CD4-positive, alpha-beta T cell treated with Interleukin-6 at 100 ng/mL for 8 hours (primary cell): ENCODE measurements at regions not wholly inside any gene's neighbourhood (a gene's known extent, or its start where the extent isn't known, plus 50 kb on each side); places are given as distances from the start of the nearest gene placed in this dataset.
"Not testable (repeated sequence)": the region's sequence is repeated elsewhere in the genome, so short reads cannot be mapped to it uniquely, and the experiment has no call there.

Experiments used
- DNase-seq: peaks from one replicate; pipeline ENCODE4 v3.0.0-alpha.2; 2020; ENCODE audit warnings: mixed read lengths, low spot score

GRCh38 chr1:148357037-148357436 lies 126.1 kb downstream of the PPIAL4G start:
- DNase-seq: no peak

GRCh38 chr1:148355976-148356375 lies 127.1 kb downstream of the PPIAL4G start:
- no peak for DNase-seq

- DNase-seq: no peak
Observed at GRCh38 chr1:148354913-148355308, 128.2 kb downstream of the PPIAL4G start.

- no peak for DNase-seq
Observed at GRCh38 chr1:148354284-148354912, 128.7 kb downstream of the PPIAL4G start.

DNA sequence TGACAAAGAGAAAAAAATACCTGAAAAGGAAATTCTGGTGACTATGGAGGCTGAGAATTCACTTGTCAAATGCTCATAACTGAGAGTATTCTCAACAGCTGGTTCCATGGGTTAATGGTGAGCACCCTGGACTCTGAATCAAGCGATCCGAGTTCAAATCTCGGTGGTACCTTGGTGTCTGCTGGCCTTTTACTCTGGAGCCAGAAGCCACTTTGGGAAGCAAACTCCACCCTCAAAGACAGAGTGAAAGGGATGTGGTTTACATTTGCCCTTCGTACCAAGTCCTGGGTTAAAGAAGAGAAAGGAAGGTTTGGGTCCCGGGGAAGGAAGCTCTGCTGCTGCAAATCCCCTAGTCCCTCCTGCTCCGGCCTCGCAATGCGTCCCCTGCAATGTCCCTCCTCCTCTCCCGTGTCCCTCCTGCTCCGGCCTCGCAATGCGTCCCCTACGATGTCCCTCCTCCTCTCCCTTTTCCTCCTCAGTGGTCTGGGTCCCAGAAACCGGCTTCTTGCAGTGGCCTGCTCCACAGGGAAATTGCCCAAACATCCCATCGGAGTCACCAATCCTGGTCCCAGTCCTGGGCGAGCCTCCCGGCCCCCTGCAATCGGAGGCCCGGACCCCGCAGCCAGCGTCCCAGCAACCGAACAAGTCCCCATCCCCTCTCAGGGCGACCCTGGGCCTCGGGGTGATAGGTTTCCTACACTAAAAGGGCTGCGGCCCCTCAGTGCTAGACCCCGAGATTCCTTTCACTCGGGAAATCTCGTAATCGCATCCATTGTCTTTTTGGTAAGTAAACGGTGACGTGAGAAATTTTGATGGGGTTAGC lies 129.4 kb downstream of the PPIAL4G start:
- no peak for DNase-seq

GRCh38 chr1:148352470-148353053 lies 130.5 kb downstream of the PPIAL4G start:
- DNase-seq: no peak

DNA sequence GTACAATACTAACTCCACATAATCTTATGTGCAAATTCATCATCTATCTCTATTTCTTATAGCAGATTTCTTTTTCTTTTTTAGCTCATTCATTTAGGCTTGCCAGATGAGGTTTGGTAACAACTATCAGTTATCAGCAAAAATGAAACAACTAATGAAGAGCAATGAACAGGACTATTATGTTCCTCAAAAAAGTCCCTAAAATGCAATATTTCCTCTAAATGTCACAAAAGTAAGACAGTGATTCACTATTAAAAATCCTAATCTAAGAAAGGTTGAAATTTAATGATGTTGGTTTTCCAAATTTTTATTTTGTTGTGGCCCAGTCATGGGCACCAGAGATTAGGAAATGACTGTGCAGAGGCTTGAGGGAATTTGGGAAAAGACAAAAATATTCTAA lies 135.3 kb downstream of the PPIAL4G start:
- no peak for DNase-seq

- DNase-seq: peak; percentile 24
Observed at GRCh38 chr1:148345659-148346151, 137.4 kb downstream of the PPIAL4G start.

DNA sequence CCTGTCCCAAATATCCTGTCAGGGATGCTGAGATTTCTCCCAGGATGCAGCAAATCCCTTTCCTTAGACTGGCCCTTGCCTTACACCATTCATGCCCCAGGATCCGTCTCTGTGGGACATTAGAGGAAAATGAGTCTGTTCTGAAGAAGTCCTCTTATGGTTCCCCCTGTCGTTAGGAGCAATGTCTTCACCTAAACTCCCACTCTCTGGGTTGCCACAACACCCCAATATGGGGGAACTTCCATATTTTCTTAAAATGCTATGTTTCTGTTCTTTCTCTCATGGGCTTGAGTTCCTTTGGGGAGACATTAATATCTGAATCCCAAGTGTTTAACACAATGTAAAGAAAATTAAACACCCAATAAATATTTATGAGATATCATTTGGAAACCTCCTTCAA lies 138.5 kb downstream of the PPIAL4G start:
- DNase-seq: not testable (repeated sequence)

- not testable (repeated sequence) for DNase-seq
Observed at GRCh38 chr1:148341729-148342128, 141.4 kb downstream of the PPIAL4G start.

DNA sequence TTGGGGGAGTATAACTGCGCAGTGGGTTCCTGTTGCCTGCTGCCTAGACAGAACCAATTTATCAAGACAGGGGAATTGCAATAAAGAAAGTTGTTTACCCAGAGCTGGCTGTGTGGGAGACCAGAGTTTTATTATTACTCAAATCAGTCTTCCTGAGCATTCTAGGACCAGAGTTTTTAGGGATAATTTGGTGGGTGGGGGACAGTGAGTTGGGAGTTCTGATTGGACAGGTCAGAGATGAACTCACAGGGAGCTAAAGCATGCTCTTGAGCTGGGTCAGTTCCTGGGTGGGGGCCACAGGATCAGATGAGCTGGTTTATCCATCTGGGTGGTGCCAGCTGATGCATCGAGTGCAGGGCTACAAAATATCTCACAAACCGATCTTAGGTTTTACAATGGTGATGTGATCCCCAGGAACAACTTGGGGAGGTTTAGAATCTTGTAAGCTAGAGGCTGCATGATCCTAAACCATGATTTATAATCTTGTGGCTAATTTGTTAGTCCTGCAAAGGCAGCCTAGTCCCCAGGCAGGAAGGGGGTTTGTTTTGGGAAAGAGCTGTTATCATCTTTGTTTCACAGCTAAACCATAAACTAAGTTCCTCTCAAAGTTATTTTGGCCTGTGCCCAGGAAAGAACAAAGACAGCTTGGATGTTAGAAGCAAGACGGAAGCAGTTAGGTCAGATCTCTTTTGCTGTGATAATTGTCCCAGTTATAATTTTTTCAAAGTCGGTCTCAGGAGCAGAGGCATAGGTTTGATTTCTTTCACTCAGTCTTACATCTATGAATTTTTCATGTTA lies 146.8 kb downstream of the PPIAL4G start:
- not testable (repeated sequence) for DNase-seq

DNA sequence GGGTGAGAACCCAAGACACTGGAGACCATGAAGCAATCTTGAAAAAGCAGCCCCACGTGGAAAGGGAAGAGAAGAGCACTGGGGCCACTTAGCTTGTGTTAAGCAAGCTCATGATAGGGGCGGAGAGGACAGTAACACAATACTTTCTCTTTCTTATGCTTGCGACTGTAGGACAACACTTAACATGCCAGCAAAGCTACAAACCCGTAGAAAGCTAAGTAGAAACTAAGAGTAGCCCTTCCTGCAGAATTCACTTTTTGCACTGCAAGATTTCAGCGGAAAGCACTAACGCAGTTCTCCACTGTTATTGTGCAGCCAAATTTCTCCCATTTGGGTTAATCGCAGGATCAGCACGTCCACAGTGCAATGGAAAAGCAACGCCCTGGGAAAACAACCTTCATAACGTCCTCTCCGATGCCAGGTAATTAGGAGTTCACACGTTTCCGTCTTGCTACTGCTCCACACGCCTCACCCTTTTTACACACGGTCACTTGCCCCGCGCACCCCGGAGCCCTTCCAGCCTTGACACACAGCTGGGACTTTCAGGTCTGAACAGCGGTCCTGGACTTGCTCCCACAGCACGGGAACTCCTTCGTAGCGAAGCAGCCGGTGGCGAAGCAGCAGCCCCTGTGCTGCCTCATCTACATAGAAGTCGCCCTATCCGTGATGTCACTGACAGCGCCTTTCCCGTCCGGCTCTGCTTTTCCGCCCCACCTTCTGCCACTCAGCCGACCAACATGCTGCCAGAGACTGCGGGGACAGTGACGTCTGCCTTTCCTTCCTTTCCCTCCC lies 148.6 kb downstream of the PPIAL4G start:
- peak; percentile 65 for DNase-seq

- DNase-seq: no peak
Observed at GRCh38 chr1:148333875-148334338, 149.2 kb downstream of the PPIAL4G start.

- DNase-seq: no peak
Observed at GRCh38 chr1:148328884-148329283, 154.2 kb downstream of the PPIAL4G start.

- not testable (repeated sequence) for DNase-seq
Observed at GRCh38 chr1:148325031-148325430, 158.1 kb downstream of the PPIAL4G start.

DNA sequence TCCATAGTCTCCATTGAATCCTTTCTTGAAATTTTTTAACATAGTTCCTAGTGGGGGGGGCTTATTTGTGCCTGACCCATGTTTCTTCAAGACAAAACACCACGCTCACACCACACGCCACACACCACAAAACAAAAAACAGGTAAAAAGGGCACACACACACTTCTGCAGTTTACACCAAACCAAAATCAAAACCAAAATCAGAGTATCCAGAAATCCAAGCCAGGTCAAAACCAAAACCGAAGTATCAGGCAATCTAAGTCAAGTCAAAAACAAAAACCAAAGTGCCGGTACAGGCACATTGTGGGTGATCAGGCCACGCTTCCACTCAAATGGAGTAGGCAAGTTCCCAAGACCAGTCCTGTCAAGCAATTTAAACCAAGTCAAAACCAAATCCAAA lies 158.6 kb downstream of the PPIAL4G start:
- DNase-seq: not testable (repeated sequence)

GRCh38 chr1:148320079-148320478 lies 163.0 kb downstream of the PPIAL4G start:
- not testable (repeated sequence) for DNase-seq

GRCh38 chr1:148318904-148319242 lies 164.2 kb downstream of the PPIAL4G start:
- no peak for DNase-seq

GRCh38 chr1:148318123-148318903 lies 164.8 kb downstream of the PPIAL4G start:
- DNase-seq: peak; percentile 56

DNA sequence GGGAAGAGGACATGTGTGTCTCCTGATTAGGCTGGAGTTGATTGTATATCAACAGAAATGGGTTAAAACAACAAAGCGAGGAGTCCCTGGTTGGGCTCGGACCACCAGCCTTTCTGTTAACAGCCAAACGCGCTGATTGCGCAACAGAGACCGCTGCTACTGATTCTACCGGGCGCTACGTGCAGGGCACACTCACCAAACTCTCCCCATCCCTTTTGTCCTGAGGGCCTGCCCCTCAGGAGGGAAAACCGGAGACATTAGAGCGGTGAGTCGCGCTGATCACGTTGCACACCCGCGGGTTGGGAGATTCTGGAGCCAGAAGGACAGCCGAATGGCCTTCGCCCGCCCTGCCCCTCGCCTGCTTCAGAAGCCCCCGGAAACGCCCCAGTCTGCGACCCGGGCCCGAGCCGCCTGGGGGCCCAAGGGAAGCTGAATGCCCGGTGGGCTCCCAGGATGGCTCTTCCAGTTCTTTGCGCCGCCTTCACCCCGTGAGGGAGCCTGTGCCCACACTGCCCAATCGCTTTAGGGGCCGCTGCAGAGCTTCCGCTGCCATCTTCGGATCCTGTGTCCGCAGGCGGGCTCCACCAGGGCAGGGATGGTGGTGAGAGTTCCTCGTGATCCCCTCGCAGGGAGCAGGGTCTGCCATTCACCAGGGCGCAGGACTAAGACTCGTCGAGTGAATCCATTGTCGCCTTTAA lies 165.4 kb upstream of the NBPF11 start:
- DNase-seq: no peak
